K562 (cell line): ENCODE measurements at regions not wholly inside any gene's neighbourhood (a gene's known extent, or its start where the extent isn't known, plus 50 kb on each side); places are given as distances from the start of the nearest gene placed in this dataset.

ENCODE experiments used
- ATAC-seq: fragments of 200-7000 bp; cut with Tn5 transposase; 3 replicates; pipeline ENCODE4 v1.9.1; 2020; ENCODE audit warnings: moderate library complexity
- BruUV-seq: library from RNA; stranded (reverse); fragments of 400-500 nt; replicated peaks from 2 replicates; lab custom pipeline; 2021; lab: Mats Ljungman, UMichigan
- CTCF ChIA-PET: fragments of 300-600 bp; formaldehyde crosslinking; extraction: SDS; loops from one replicate; lab custom pipeline; 2021; ENCODE audit warnings: low intra/inter-chr PET ratio; lab: Yijun Ruan, JAX
- POLR2A ChIA-PET: fragments of 300-600, 350-650 bp; sonication (Branson Sonifier 250); formaldehyde crosslinking; extraction: SDS; loops from one replicate; lab custom pipeline; 2021; ENCODE audit warnings: antibody characterized with exemption, inconsistent platforms; lab: Yijun Ruan, JAX
- DNase-seq, 4 experiments: peaks; one replicate each; pipeline versions ENCODE4 v3.0.0 to v3.0.0-alpha.2; 2011 to 2018; ENCODE audit warnings: low spot score in 3 of 4, mixed read lengths in 3 of 4; ENCODE audit errors: extremely low read depth in 1 of 4
- FAIRE-seq: peaks from 2 replicates; lab custom pipeline; 2011; peaks lifted over from hg19 to GRCh38; lab: Jason Lieb, UNC
- H2AFZ ChIP-seq: 2 replicates; pipeline ENCODE4 v1.6.0; 2011; ENCODE audit warnings: low read depth, low read length, control low read depth, inconsistent platforms
- H3K27ac ChIP-seq: fragments of 200-600 bp; 3 replicates; pipeline ENCODE4 v1.8.0; 2011; ENCODE audit warnings: low read depth, mild to moderate bottlenecking, control low read depth, inconsistent platforms, low read length, moderate library complexity, mixed read lengths; ENCODE audit errors: extremely low read depth
- H3K27me3 ChIP-seq, 2 experiments: fragments of 300-600 bp in 1 of 2; 2 replicates in 1 of 2; 3 replicates in 1 of 2; pipeline versions ENCODE4 v1.6.0 to v1.8.0; 2011; ENCODE audit warnings: inconsistent platforms in 2 of 2, low read length in 2 of 2, mild to moderate bottlenecking in 1 of 2, mixed read lengths in 1 of 2, moderate library complexity in 1 of 2; ENCODE audit not compliant: control insufficient read depth in 2 of 2, insufficient read depth in 2 of 2
- H3K36me3 ChIP-seq: fragments of 300-600 bp; 3 replicates; pipeline ENCODE4 v1.8.0; 2011; ENCODE audit warnings: mild to moderate bottlenecking, low read length, inconsistent platforms; ENCODE audit not compliant: control insufficient read depth, insufficient read depth
- H3K4me1 ChIP-seq, 2 experiments: fragments of 200-600 bp in 1 of 2; replicated peaks in 1 of 2; 2 replicates in 1 of 2; 3 replicates in 1 of 2; pipeline versions ENCODE4 v1.5.1 to v1.8.0; 2011; ENCODE audit warnings: inconsistent platforms in 2 of 2, low read length in 2 of 2, mild to moderate bottlenecking in 1 of 2, mixed read lengths in 1 of 2, moderate library complexity in 1 of 2; ENCODE audit not compliant: control insufficient read depth in 2 of 2, insufficient read depth in 2 of 2
- H3K4me2 ChIP-seq: 2 replicates; pipeline ENCODE4 v1.6.1; 2011; ENCODE audit warnings: low read length, control low read depth, inconsistent platforms, mixed read lengths; ENCODE audit not compliant: insufficient read depth
- H3K4me3 ChIP-seq: fragments of 200-600 bp; sonication (generic), shearing (Covaris generic); 2 replicates; pipeline ENCODE4 v1.5.1; 2016; ENCODE audit warnings: control low read depth, inconsistent platforms
- H3K79me2 ChIP-seq: fragments of 200-600 bp; 3 replicates; pipeline ENCODE4 v1.8.0; 2011; ENCODE audit warnings: low read length, inconsistent platforms; ENCODE audit not compliant: control insufficient read depth, insufficient read depth
- H3K9ac ChIP-seq, 2 experiments: 2 replicates each; pipeline versions ENCODE4 v1.6.0 to v1.6.1; 2011; ENCODE audit warnings: low read depth in 2 of 2, low read length in 2 of 2, control low read depth in 1 of 2, inconsistent platforms in 1 of 2, mild to moderate bottlenecking in 1 of 2, mixed read lengths in 1 of 2; ENCODE audit not compliant: insufficient read depth in 1 of 2
- H3K9me1 ChIP-seq: one replicate; pipeline ENCODE4 v1.6.0; 2011; ENCODE audit warnings: inconsistent platforms, mild to moderate bottlenecking, low read length, moderate library complexity; ENCODE audit not compliant: control insufficient read depth, insufficient read depth
- H3K9me3 ChIP-seq: replicated peaks from 2 replicates; pipeline ENCODE4 v1.5.1; 2011; ENCODE audit warnings: low read depth, low read length, inconsistent platforms; ENCODE audit not compliant: control insufficient read depth, insufficient read depth
- H4K20me1 ChIP-seq: replicated peaks from 2 replicates; pipeline ENCODE4 v1.6.1; 2011; ENCODE audit warnings: low read length, inconsistent platforms, mixed read lengths; ENCODE audit not compliant: control insufficient read depth, insufficient read depth
- KAT7 ChIP-seq: sonication (generic); formaldehyde crosslinking; IDR thresholded peaks from 2 replicates; pipeline ENCODE4 v1.8.0; 2022; ENCODE audit warnings: missing genetic modification reagents, mild to moderate bottlenecking, borderline replicate concordance
- LEF1 ChIP-seq: fragments of 450-650 bp; IDR thresholded peaks from 2 replicates; pipeline ENCODE4 v1.6.1; 2016; ENCODE audit warnings: mild to moderate bottlenecking
- NR4A1 ChIP-seq, 2 experiments: fragments of 250-450 bp in 1 of 2; fragments of 450-650 bp in 1 of 2; sonication (Bioruptor Pico) in 1 of 2; IDR thresholded peaks; 2 replicates each; pipeline versions ENCODE4 v1.4.0 to v1.6.1; 2016 to 2020; ENCODE audit warnings: mild to moderate bottlenecking in 2 of 2, missing compliant biosample characterization in 1 of 2, missing genetic modification characterization in 1 of 2, moderate library complexity in 1 of 2
- PHF21A ChIP-seq: fragments of 450-650 bp; IDR thresholded peaks from 2 replicates; pipeline ENCODE4 v1.6.1; 2017; ENCODE audit warnings: low read depth, borderline replicate concordance
- RAD21 ChIP-seq, 2 experiments: fragments of 250-450 bp in 1 of 2; fragments of 450-650 bp in 1 of 2; sonication (Bioruptor Pico) in 1 of 2; formaldehyde crosslinking in 1 of 2; IDR thresholded peaks in 1 of 2; conservative IDR thresholded peaks in 1 of 2; 2 replicates each; pipeline versions ENCODE4 v1.4.0 to v1.8.0; 2020 to 2022; ENCODE audit warnings: mild to moderate bottlenecking in 2 of 2, moderate library complexity in 1 of 2
- RFX1 ChIP-seq: fragments of 450-650 bp; IDR thresholded peaks from 2 replicates; pipeline ENCODE4 v1.6.1; 2016; ENCODE audit warnings: mild to moderate bottlenecking, moderate library complexity
- TEAD4 ChIP-seq, 2 experiments: sonication (generic) in 1 of 2; formaldehyde crosslinking in 1 of 2; IDR thresholded peaks; 2 replicates each; pipeline versions ENCODE4 v1.6.1 to v1.8.0; 2012 to 2022; ENCODE audit warnings: borderline replicate concordance in 1 of 2, inconsistent platforms in 1 of 2, low read length in 1 of 2, mild to moderate bottlenecking in 1 of 2, missing genetic modification reagents in 1 of 2
- ZNF133 ChIP-seq: fragments of 250-450 bp; sonication (Bioruptor Pico); IDR thresholded peaks from 2 replicates; pipeline ENCODE4 v1.4.0; 2020; ENCODE audit warnings: mild to moderate bottlenecking
- ZSCAN29 ChIP-seq: fragments of 450-650 bp; IDR thresholded peaks from 2 replicates; pipeline ENCODE4 v1.6.1; 2017
- WGBS: fragments of 100-300 bp; shearing (Covaris generic); methylation state at CpG from one replicate; pipeline ENCODE4 v1.1.6; 2016; ENCODE audit warnings: low coverage, mixed read lengths; ENCODE audit not compliant: insufficient coverage; ENCODE audit errors: missing lambda C conversion rate; 5-methylcytosine and 5-hydroxymethylcytosine counted together
- in situ Hi-C: fragments of 300-500 bp; cut with MboI; formaldehyde crosslinking; loops from 4 replicates; pipeline ENCODE4 v1.15.0; 2018; ENCODE audit warnings: inconsistent platforms, mixed read lengths
- intact Hi-C: fragments of 100-400 bp; cut with micrococcal nuclease; formaldehyde crosslinking; loops from 2 replicates; pipeline ENCODE4 v1.14.2; 2022
- TF ChIP-seq, protein P1 (sequence below), 3 experiments: IDR thresholded peaks in 2 of 3; conservative IDR thresholded peaks in 1 of 3; 2 replicates each; pipeline ENCODE4 v1.5.1; 2011 to 2012; ENCODE audit warnings: low read length in 3 of 3, mild to moderate bottlenecking in 3 of 3, control low read depth in 2 of 3, improper control_type of control experiment in 1 of 3, inconsistent platforms in 1 of 3, low read depth in 1 of 3, mixed read lengths in 1 of 3, moderate library complexity in 1 of 3; ENCODE audit not compliant: insufficient read depth in 2 of 3
- TF ChIP-seq, protein P2 (sequence below): sonication (generic); formaldehyde crosslinking; IDR thresholded peaks from 2 replicates; pipeline ENCODE4 v1.8.0; 2022; ENCODE audit warnings: mild to moderate bottlenecking, missing genetic modification reagents
- TF ChIP-seq, protein P3 (sequence below): sonication (generic); formaldehyde crosslinking; IDR thresholded peaks from 2 replicates; pipeline ENCODE4 v1.5.0; 2020; ENCODE audit warnings: missing genetic modification reagents
- TF ChIP-seq, protein P4 (sequence below): fragments of 250-450 bp; sonication (Bioruptor Pico); IDR thresholded peaks from 2 replicates; pipeline ENCODE4 v1.9.0; 2021; ENCODE audit warnings: mild to moderate bottlenecking, inconsistent platforms

DNA sequence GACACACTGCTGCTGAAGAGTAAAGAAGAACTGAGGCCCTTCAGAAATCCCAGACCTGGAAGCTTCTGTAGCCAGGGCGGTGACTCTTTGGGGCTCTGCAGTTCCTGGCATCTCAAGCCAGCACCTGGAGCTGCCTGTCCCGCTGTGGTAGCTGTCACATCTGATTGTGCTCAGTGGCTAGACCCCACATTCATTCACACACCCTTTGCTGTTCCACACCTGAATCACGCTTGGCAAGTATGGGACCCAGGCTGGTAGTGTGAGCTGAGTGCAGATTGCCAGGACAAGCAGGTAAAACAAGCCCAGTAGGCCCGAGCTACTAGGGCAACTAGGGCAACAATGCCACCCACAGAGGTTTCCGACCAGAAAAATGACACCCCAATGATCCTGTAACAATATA lies 218.2 kb downstream of the VGLL3 start:
- Histone ChIP-seq H2AFZ (no peak overlapping the region), H3K9me1 (no peaks in the 10 kb centered on the region), H3K27me3 (no peaks in the 10 kb centered on the region), H3K9ac (no peak overlapping the region), H3K9me3 (no peaks in the 10 kb centered on the region), H3K4me1 (no peaks in the 10 kb centered on the region), H3K36me3 (no peaks in the 10 kb centered on the region), H3K4me3 (no peak overlapping the region), H3K4me2 (no peak overlapping the region), H3K27ac (no peak overlapping the region), H4K20me1 (no peaks in the 10 kb centered on the region), H3K79me2 (no peaks in the 10 kb centered on the region)
- ChIA-PET CTCF (no interaction called here), POLR2A (no interaction called here)
- in situ Hi-C loops, result no loop called here
- ATAC-seq (no peak), DNase-seq (no peak), FAIRE-seq (no peak)
- intact Hi-C loops, result loop anchor here (5.0 to 10.0 kb wide), 2 partner anchors 310 to 1232 kb away; no protein-coding TSS in a partner anchor
- no TSS peak for BruUV-seq
- WGBS, result 0% methylated on average over 4 of the region's 5 CpGs
- TF ChIP-seq RAD21 (CRISPR knock-in tag; conservative IDR thresholded peaks at IDR 0.05 in 1 of 2, IDR thresholded peaks at IDR 0.05 in 1 of 2) (no peak), RFX1 (no peak), ZSCAN29 (no peak), ZNF133 (CRISPR knock-in tag) (no peak), PHF21A (no peak), LEF1 (no peak), TEAD4 (IDR thresholded peaks at IDR 0.05; ENCODE audit: low read length) (no peak), TEAD4 (CRISPR knock-in tag; IDR thresholded peaks at IDR 0.05; ENCODE audit: borderline replicate concordance) (no peak), NR4A1 (CRISPR knock-in tag; IDR thresholded peaks at IDR 0.05) (no peak), NR4A1 (tag; IDR thresholded peaks at IDR 0.05) (no peak), KAT7 (CRISPR knock-in tag) (no peak)
- TF ChIP-seq, protein P1, sequence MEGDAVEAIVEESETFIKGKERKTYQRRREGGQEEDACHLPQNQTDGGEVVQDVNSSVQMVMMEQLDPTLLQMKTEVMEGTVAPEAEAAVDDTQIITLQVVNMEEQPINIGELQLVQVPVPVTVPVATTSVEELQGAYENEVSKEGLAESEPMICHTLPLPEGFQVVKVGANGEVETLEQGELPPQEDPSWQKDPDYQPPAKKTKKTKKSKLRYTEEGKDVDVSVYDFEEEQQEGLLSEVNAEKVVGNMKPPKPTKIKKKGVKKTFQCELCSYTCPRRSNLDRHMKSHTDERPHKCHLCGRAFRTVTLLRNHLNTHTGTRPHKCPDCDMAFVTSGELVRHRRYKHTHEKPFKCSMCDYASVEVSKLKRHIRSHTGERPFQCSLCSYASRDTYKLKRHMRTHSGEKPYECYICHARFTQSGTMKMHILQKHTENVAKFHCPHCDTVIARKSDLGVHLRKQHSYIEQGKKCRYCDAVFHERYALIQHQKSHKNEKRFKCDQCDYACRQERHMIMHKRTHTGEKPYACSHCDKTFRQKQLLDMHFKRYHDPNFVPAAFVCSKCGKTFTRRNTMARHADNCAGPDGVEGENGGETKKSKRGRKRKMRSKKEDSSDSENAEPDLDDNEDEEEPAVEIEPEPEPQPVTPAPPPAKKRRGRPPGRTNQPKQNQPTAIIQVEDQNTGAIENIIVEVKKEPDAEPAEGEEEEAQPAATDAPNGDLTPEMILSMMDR (IDR thresholded peaks at IDR 0.05 in 2 of 3, conservative IDR thresholded peaks at IDR 0.05 in 1 of 3; ENCODE audit: insufficient read depth in 2 of 3, low read depth in 1 of 3, low read length in 3 of 3), result no peak
- TF ChIP-seq, protein P2, sequence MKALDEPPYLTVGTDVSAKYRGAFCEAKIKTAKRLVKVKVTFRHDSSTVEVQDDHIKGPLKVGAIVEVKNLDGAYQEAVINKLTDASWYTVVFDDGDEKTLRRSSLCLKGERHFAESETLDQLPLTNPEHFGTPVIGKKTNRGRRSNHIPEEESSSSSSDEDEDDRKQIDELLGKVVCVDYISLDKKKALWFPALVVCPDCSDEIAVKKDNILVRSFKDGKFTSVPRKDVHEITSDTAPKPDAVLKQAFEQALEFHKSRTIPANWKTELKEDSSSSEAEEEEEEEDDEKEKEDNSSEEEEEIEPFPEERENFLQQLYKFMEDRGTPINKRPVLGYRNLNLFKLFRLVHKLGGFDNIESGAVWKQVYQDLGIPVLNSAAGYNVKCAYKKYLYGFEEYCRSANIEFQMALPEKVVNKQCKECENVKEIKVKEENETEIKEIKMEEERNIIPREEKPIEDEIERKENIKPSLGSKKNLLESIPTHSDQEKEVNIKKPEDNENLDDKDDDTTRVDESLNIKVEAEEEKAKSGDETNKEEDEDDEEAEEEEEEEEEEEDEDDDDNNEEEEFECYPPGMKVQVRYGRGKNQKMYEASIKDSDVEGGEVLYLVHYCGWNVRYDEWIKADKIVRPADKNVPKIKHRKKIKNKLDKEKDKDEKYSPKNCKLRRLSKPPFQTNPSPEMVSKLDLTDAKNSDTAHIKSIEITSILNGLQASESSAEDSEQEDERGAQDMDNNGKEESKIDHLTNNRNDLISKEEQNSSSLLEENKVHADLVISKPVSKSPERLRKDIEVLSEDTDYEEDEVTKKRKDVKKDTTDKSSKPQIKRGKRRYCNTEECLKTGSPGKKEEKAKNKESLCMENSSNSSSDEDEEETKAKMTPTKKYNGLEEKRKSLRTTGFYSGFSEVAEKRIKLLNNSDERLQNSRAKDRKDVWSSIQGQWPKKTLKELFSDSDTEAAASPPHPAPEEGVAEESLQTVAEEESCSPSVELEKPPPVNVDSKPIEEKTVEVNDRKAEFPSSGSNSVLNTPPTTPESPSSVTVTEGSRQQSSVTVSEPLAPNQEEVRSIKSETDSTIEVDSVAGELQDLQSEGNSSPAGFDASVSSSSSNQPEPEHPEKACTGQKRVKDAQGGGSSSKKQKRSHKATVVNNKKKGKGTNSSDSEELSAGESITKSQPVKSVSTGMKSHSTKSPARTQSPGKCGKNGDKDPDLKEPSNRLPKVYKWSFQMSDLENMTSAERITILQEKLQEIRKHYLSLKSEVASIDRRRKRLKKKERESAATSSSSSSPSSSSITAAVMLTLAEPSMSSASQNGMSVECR, result no peak
- TF ChIP-seq, protein P3, sequence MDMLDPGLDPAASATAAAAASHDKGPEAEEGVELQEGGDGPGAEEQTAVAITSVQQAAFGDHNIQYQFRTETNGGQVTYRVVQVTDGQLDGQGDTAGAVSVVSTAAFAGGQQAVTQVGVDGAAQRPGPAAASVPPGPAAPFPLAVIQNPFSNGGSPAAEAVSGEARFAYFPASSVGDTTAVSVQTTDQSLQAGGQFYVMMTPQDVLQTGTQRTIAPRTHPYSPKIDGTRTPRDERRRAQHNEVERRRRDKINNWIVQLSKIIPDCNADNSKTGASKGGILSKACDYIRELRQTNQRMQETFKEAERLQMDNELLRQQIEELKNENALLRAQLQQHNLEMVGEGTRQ (CRISPR knock-in tag), result no peak
- TF ChIP-seq, protein P4, sequence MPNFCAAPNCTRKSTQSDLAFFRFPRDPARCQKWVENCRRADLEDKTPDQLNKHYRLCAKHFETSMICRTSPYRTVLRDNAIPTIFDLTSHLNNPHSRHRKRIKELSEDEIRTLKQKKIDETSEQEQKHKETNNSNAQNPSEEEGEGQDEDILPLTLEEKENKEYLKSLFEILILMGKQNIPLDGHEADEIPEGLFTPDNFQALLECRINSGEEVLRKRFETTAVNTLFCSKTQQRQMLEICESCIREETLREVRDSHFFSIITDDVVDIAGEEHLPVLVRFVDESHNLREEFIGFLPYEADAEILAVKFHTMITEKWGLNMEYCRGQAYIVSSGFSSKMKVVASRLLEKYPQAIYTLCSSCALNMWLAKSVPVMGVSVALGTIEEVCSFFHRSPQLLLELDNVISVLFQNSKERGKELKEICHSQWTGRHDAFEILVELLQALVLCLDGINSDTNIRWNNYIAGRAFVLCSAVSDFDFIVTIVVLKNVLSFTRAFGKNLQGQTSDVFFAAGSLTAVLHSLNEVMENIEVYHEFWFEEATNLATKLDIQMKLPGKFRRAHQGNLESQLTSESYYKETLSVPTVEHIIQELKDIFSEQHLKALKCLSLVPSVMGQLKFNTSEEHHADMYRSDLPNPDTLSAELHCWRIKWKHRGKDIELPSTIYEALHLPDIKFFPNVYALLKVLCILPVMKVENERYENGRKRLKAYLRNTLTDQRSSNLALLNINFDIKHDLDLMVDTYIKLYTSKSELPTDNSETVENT, result no peak
